Heart left ventricle (tissue), 13 donors: ENCODE measurements at regions not wholly inside any gene's neighbourhood (a gene's known extent, or its start where the extent isn't known, plus 50 kb on each side); places are given as distances from the start of the nearest gene placed in this dataset.

Experiments used
- POLR2A ChIP-seq, 2 donors: fragments of 450-650 bp; IDR thresholded peaks; one replicate each; pipeline ENCODE4 v1.6.1; 2017; ENCODE audit warnings: antibody characterized with exemption in 2 of 2, mild to moderate bottlenecking in 2 of 2, moderate library complexity in 2 of 2
- TF ChIP-seq, protein P1 (sequence below), 12 donors: fragments of 200-600 bp; sonication (generic) in 4 of 12; IDR thresholded peaks; one replicate each; pipeline versions ENCODE4 v1.5.0 to v1.8.0; 2018 to 2022; ENCODE audit warnings: antibody characterized with exemption in 12 of 12, mild to moderate bottlenecking in 5 of 12
- donor health status: ischemic (EF 13 %, LVEDD 7.1; RV severe dilation, severe dysfunction).
- donor health status: DM: no; HTN: yes; CAD: no.
- donor health status: DM: no; HTN: no; CAD: no.
- donor health status: ischemic (EF 25% LVEDD 6.9; RV normal size, moderate dysfunction).
- donor health status: ischemic (EF 25% LVEDD 5.7; RV mildly dilated, moderate dysfunction).
- donor health status: ischemic (EF 35%, LVEDD 5.7; RV mildly dilated, moderate dysfunction).
- donor health status: nonischemic (EF 11% LVEDD 7.7; RV severe dilation, severe dysfunction).
- donor health status: DM: yes; HTN: yes; CAD: no.
- donor health status: PGD.
- donor health status: ischemic (EF 29% LVEDD 5.4; RV normal size, mild dysfunction).
- donor health status: nonischemic (EF 23%, LVEDD 6.1; RV moderate dilation, normal function).

GRCh38 chr5:60086583-60086982 is 193.1 kb upstream of the PDE4D start:
- no peak for TF ChIP-seq POLR2A (IDR thresholded peaks at IDR 0.05)
- TF ChIP-seq, protein P1, sequence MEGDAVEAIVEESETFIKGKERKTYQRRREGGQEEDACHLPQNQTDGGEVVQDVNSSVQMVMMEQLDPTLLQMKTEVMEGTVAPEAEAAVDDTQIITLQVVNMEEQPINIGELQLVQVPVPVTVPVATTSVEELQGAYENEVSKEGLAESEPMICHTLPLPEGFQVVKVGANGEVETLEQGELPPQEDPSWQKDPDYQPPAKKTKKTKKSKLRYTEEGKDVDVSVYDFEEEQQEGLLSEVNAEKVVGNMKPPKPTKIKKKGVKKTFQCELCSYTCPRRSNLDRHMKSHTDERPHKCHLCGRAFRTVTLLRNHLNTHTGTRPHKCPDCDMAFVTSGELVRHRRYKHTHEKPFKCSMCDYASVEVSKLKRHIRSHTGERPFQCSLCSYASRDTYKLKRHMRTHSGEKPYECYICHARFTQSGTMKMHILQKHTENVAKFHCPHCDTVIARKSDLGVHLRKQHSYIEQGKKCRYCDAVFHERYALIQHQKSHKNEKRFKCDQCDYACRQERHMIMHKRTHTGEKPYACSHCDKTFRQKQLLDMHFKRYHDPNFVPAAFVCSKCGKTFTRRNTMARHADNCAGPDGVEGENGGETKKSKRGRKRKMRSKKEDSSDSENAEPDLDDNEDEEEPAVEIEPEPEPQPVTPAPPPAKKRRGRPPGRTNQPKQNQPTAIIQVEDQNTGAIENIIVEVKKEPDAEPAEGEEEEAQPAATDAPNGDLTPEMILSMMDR (IDR thresholded peaks at IDR 0.05), result no peak
